Spinal cord (tissue), 9 donors: ENCODE measurements at regions not wholly inside any gene's neighbourhood (a gene's known extent, or its start where the extent isn't known, plus 50 kb on each side); places are given as distances from the start of the nearest gene placed in this dataset.
A peak's percentile ranks its signal among the peaks of the same experiment; 100 is the strongest.

Source experiments
- DNase-seq, 6 donors: peaks; one replicate each; pipeline versions ENCODE4 v3.0.0 to v3.0.0-alpha.2; 2013 to 2015; ENCODE audit warnings: low spot score in 6 of 6, low read depth in 4 of 6
- H3K27ac ChIP-seq: one replicate; pipeline ENCODE4 v1.5.1; 2013; ENCODE audit warnings: low read depth, low read length, control low read depth
- H3K27me3 ChIP-seq: one replicate; pipeline ENCODE4 v1.6.1; 2013; ENCODE audit warnings: low read length; ENCODE audit not compliant: control insufficient read depth, insufficient read depth
- H3K36me3 ChIP-seq: one replicate; pipeline ENCODE4 v1.6.1; 2013; ENCODE audit warnings: low read length; ENCODE audit not compliant: control insufficient read depth, insufficient read depth
- H3K4me1 ChIP-seq: one replicate; pipeline ENCODE4 v1.6.1; 2013; ENCODE audit warnings: low read length; ENCODE audit not compliant: control insufficient read depth, insufficient read depth
- H3K4me3 ChIP-seq: one replicate; pipeline ENCODE4 v1.5.1; 2013; ENCODE audit warnings: low read depth, low read length, control low read depth
- H3K9me3 ChIP-seq: one replicate; pipeline ENCODE4 v1.6.1; 2013; ENCODE audit warnings: low read length; ENCODE audit not compliant: control insufficient read depth, insufficient read depth
- WGBS: methylation state at CpG from one replicate; pipeline ENCODE4 v1.1.5; 2013; ENCODE audit warnings: missing lambda C conversion rate; ENCODE audit not compliant: insufficient coverage; 5-methylcytosine and 5-hydroxymethylcytosine counted together
- donor health status: healthy.

- 90% methylated on average over 3 of the region's 7 CpGs for WGBS
These were observed 160.1 kb downstream of the RRAGC start for GRCh38 chr1:38699330-38700076.

DNA sequence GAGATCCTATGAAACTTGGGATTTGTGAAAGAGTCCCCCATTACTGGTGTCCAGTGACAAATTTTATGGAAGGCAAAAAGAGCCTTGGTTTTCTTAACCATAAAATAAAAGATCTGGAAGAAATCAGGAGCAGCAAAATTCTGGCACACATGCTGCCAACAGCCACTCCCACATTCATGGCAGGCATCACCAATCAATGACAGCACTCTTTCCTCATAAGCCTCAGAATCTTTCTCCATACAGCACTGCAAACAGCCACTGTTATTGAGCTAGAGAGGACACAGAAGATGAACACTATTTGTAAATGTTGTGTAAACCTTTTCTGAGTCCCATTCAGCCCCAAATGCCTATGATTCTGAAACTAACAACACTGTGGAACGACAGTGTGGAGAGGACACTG lies 162.2 kb downstream of the RRAGC start:
- Histone ChIP-seq H3K27me3 (no peaks in the 10 kb centered on the region), H3K9me3 (no peaks in the 10 kb centered on the region), H3K36me3 (no peaks in the 10 kb centered on the region), H3K4me1 (no peaks in the 10 kb centered on the region), H3K4me3 (no peak overlapping the region), H3K27ac (no peak overlapping the region)
- no peak for DNase-seq
- 86% methylated on average over 1 of the region's 1 CpG for WGBS

More at GRCh38 chr1:38699330-38700076, 160.1 kb downstream of the RRAGC start:
- H3K9me3 ChIP-seq, result no peaks in the 10 kb centered on the region
- H3K27ac ChIP-seq, result no peak overlapping the region
- no peak overlapping the region for H3K4me3 ChIP-seq
- no peak for DNase-seq
- H3K4me1 ChIP-seq, result no peaks in the 10 kb centered on the region
- no peaks in the 10 kb centered on the region for H3K27me3 ChIP-seq
- H3K36me3 ChIP-seq, result no peaks in the 10 kb centered on the region

DNA sequence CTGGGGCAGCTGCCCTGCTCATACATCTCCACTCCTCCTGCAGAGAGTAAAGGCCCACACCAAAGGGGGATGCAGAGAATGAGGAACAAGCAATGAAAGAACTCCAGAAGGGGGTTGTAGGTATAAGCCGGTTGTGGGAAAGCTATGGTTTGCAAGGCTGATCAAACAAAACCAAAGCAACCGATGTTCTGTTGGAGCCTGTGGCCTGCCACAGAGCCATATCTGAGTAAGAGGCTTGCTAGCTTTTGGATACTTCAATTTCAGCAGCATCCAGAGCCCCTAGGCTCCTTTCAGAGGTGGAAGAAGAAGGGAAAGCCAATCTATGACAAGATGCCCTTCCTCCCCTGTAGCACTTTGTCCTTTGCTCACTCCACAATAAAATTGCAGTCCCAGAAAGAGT lies 163.2 kb downstream of the RRAGC start:
- Histone ChIP-seq H3K27me3 (no peaks in the 10 kb centered on the region), H3K27ac (no peak overlapping the region), H3K4me3 (no peak overlapping the region), H3K4me1 (no peaks in the 10 kb centered on the region), H3K36me3 (no peaks in the 10 kb centered on the region), H3K9me3 (no peaks in the 10 kb centered on the region)
- WGBS, result 85% methylated on average over 2 of the region's 2 CpGs
- DNase-seq, result no peak

- Histone ChIP-seq H3K27me3 (no peaks in the 10 kb centered on the region), H3K4me1 (no peaks in the 10 kb centered on the region), H3K9me3 (no peaks in the 10 kb centered on the region), H3K36me3 (no peaks in the 10 kb centered on the region), H3K4me3 (no peak overlapping the region), H3K27ac (no peak overlapping the region)
- DNase-seq, result no peak
- WGBS, result 83% methylated on average over 1 of the region's 1 CpG
These were observed 165.8 kb downstream of the RRAGC start for GRCh38 chr1:38693759-38694158.

GRCh38 chr1:38693031-38693430 lies 166.5 kb downstream of the RRAGC start:
- 75% methylated on average over 1 of the region's 3 CpGs for WGBS
- no peak for DNase-seq
- no peaks in the 10 kb centered on the region for H3K27me3 ChIP-seq

DNA sequence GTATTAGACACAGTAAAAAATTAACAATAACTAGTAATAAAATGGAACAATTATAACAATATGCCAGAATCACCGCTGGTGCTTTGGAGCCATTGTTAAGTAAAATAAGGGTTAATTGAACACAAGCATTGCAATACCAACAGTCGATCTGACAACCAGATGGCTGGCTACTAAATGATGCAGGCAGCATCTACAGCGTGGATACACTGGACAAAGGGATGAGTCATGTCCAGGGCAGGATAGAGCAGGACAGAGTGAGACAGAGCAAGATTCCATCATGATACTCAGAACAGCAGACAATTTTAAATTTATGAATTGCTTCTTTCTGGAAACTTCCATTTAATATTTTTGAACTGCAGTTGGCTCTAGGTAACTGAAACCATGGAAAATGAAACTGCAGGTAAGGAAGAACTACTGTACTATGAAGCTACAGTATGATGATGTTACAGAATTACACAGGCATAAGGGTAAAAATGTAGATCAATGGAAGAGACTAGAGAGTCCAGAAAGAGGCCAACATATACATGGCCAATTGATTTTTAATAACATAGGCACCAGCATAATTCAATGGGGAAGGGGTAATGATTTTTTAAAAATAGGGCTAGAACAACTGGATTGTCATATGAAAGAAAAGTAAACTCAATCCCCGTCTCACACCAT lies 168.7 kb downstream of the RRAGC start:
- H3K27ac ChIP-seq, result no peak overlapping the region
- WGBS, result no CpG with 5 or more reads among the region's 4 CpGs
- H3K9me3 ChIP-seq, result no peaks in the 10 kb centered on the region
- H3K27me3 ChIP-seq, result no peaks in the 10 kb centered on the region
- H3K36me3 ChIP-seq, result no peaks in the 10 kb centered on the region
- H3K4me1 ChIP-seq, result no peaks in the 10 kb centered on the region
- no peak overlapping the region for H3K4me3 ChIP-seq
- peak in 2 of 6 donors; percentile 23 to 26 for DNase-seq

More at GRCh38 chr1:38693031-38693430, 166.5 kb downstream of the RRAGC start:
- Histone ChIP-seq H3K27ac (no peak overlapping the region), H3K4me1 (no peaks in the 10 kb centered on the region), H3K4me3 (no peak overlapping the region), H3K36me3 (no peaks in the 10 kb centered on the region), H3K9me3 (no peaks in the 10 kb centered on the region)

- Histone ChIP-seq H3K4me3 (no peak overlapping the region), H3K9me3 (no peaks in the 10 kb centered on the region), H3K4me1 (no peaks in the 10 kb centered on the region), H3K36me3 (no peaks in the 10 kb centered on the region), H3K27me3 (no peaks in the 10 kb centered on the region), H3K27ac (no peak overlapping the region)
- no peak for DNase-seq
- WGBS, result 47% methylated on average over 2 of the region's 2 CpGs
These were observed 172.7 kb downstream of the RRAGC start for GRCh38 chr1:38686927-38687255.

DNA sequence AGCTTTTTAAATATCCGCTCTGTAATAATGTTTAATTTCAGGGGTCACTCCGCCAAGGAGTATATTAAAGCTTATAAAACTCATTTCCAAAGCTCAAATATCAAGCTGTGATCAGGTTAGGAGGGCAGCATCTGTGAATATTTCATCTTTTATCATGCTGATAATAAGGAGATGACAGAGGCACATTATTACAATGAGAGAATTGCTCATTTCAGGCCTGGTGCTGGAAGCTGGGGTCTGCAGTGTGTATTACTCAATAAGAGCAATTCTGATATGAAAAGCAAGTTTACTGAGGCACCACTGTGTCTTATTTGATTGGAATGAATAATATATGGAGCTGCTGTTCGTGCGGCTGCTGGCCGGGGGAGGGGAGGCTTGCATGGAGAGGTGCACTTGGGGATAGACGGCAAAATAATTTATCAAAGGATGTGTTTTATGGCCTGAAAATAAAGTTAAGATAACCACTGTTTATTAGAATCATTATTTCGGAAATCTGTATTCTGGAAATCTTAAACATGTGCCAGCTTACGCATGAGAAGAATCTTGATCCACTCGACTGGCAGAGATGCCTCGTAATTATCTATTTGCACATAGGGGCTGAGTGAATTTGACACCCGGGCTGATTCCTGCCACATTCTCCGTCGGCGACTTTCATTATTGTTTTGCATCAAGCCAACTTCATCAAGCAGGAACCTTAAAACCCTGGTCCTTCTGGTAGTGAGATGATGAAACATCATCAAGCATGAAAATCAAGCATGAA lies 173.2 kb downstream of the RRAGC start:
- H3K27ac ChIP-seq, result no peak overlapping the region
- H3K36me3 ChIP-seq, result no peaks in the 10 kb centered on the region
- peak in 2 of 6 donors; percentile 15 to 70 for DNase-seq
- no peak overlapping the region for H3K4me3 ChIP-seq
- no peaks in the 10 kb centered on the region for H3K9me3 ChIP-seq
- no peaks in the 10 kb centered on the region for H3K27me3 ChIP-seq
- WGBS, result 86% methylated on average over 6 of the region's 14 CpGs
- H3K4me1 ChIP-seq, result no peaks in the 10 kb centered on the region

- Histone ChIP-seq H3K27me3 (no peaks in the 10 kb centered on the region), H3K27ac (no peak overlapping the region), H3K4me1 (no peaks in the 10 kb centered on the region), H3K36me3 (no peaks in the 10 kb centered on the region), H3K9me3 (no peaks in the 10 kb centered on the region), H3K4me3 (no peak overlapping the region)
- 64% methylated on average over 4 of the region's 6 CpGs for WGBS
- peak in 1 of 6 donors; percentile 9 for DNase-seq
These were observed 174.2 kb downstream of the RRAGC start for GRCh38 chr1:38685388-38685787.
